Effector memory CD4-positive, alpha-beta T cell (primary cell): ENCODE measurements at regions not wholly inside any gene's neighbourhood (a gene's known extent, or its start where the extent isn't known, plus 50 kb on each side); places are given as distances from the start of the nearest gene placed in this dataset.
A peak's percentile ranks its signal among the peaks of the same experiment; 100 is the strongest.

Source experiments
- DNase-seq, 3 donors: peaks; one replicate each; pipeline ENCODE4 v3.0.0-alpha.2; 2020
- H3K27ac ChIP-seq: 2 replicates; pipeline ENCODE4 v1.7.0; 2013; ENCODE audit warnings: mild to moderate bottlenecking, low read length, moderate library complexity; ENCODE audit not compliant: insufficient read depth, poor library complexity, severe bottlenecking
- H3K27me3 ChIP-seq: replicated peaks from 2 replicates; pipeline ENCODE4 v1.7.0; 2013; ENCODE audit warnings: mild to moderate bottlenecking, low read length; ENCODE audit not compliant: insufficient read depth, control insufficient read depth, poor library complexity, severe bottlenecking
- H3K36me3 ChIP-seq: 2 replicates; pipeline ENCODE4 v1.7.0; 2013; ENCODE audit warnings: mild to moderate bottlenecking, low read length, moderate library complexity; ENCODE audit not compliant: control insufficient read depth, insufficient read depth
- H3K4me1 ChIP-seq: 2 replicates; pipeline ENCODE4 v1.7.0; 2013; ENCODE audit warnings: low read length, mild to moderate bottlenecking; ENCODE audit not compliant: control insufficient read depth, insufficient read depth, poor library complexity, severe bottlenecking
- H3K4me3 ChIP-seq: 2 replicates; pipeline ENCODE4 v1.7.0; 2013; ENCODE audit warnings: low read length, low read depth, mild to moderate bottlenecking; ENCODE audit not compliant: insufficient read depth, poor library complexity, severe bottlenecking
- H3K9me3 ChIP-seq: 2 replicates; pipeline ENCODE4 v1.7.0; 2013; ENCODE audit warnings: mild to moderate bottlenecking, low read length, moderate library complexity; ENCODE audit not compliant: control insufficient read depth

DNA sequence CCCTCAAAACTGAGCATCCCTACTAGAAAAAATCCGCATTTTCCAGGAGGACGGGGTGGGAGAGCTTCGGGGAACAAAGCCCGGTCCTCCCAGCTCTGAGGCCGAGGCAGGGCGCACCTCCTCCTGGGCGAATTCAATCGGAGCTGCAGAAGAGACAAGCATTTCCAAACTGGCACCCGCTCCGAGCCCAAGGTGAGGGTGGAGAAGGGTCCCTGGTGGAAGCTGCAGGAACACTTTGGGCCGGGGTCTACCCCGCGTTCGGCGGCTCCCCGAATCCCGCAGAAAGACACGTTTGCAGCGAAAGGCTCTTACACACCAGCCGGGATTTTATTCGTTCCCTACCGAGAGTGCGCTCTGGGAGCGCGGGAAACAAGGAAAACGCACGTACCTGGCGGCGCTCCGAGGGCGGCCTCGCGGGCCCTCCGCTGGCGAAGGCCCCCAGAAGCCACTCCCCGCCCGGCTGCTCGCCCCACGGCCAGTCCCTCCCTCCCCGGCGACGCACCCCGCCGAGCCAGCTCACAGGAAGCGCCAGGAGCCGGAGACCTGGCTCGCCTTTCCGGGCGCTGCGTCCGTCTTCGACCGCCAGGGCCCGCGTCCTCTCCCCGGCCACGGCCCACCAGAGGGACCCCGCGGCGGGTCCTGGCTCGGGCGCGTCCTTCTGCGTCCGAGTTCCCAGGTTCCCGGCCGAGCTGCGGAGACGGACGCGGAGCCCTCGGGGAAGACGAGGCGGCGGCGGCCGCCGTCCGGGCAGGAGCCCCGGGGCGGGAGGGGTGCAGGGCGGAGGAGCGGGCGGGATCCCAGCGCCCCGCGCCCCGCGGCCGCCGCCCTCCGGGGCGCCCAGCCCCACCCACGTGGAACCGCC, 49.8 kb upstream of the BAHCC1 start:
- Histone ChIP-seq H3K27me3 (peaks cover 54% of the 10 kb centered on the region), H3K36me3 (no peaks in the 10 kb centered on the region), H3K9me3 (no peaks in the 10 kb centered on the region), H3K4me1 (peaks cover 42% of the 10 kb centered on the region), H3K27ac (no peak overlapping the region), H3K4me3 (peak overlapping the region; percentile 45)
- DNase-seq: peak; percentile 14 to 34 (median 19)
